ENCODE measurements at regions not wholly inside any gene's neighbourhood (a gene's known extent, or its start where the extent isn't known, plus 50 kb on each side); places are given as distances from the start of the nearest gene placed in this dataset.

DNA sequence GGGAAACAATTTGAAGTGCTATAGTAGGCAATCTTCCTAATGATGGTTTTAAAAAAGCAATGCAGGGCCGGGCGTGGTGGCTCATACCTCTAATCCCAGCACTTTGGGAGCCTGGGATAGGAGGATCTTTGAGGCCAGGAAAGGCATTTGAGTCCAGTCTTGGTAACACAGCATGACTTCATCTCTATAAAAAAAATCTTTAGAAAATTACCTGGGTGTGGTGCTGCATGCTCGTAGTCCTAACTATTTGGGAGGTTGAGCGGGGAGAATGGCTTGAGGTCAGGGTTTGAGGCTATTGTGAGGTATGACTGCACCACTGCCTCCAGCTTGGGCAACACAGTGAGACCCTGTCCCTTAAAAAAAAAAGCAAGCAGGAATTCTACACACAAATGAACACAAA, 835.2 kb upstream of the AMELY start:
- no peaks in the 10 kb centered on the region for H3K27me3 ChIP-seq (ENCODE audit: low read depth)
- DNase-seq: no peak
- H3K4me1 ChIP-seq: no peaks in the 10 kb centered on the region
- H3K27ac ChIP-seq (replicated peaks): no peak overlapping the region
- H3K4me3 ChIP-seq: no peak overlapping the region
- H3K36me3 ChIP-seq: no peaks in the 10 kb centered on the region
- H3K9me3 ChIP-seq (replicated peaks): no peaks in the 10 kb centered on the region
- TF ChIP-seq, protein P1, sequence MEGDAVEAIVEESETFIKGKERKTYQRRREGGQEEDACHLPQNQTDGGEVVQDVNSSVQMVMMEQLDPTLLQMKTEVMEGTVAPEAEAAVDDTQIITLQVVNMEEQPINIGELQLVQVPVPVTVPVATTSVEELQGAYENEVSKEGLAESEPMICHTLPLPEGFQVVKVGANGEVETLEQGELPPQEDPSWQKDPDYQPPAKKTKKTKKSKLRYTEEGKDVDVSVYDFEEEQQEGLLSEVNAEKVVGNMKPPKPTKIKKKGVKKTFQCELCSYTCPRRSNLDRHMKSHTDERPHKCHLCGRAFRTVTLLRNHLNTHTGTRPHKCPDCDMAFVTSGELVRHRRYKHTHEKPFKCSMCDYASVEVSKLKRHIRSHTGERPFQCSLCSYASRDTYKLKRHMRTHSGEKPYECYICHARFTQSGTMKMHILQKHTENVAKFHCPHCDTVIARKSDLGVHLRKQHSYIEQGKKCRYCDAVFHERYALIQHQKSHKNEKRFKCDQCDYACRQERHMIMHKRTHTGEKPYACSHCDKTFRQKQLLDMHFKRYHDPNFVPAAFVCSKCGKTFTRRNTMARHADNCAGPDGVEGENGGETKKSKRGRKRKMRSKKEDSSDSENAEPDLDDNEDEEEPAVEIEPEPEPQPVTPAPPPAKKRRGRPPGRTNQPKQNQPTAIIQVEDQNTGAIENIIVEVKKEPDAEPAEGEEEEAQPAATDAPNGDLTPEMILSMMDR (IDR thresholded peaks at IDR 0.05; ENCODE audit: borderline replicate concordance): no peak
- intact Hi-C loops (cut with micrococcal nuclease): no loop called here

- TF ChIP-seq, protein P1 (IDR thresholded peaks at IDR 0.05; ENCODE audit: borderline replicate concordance): no peak
- no peaks in the 10 kb centered on the region for H3K9me3 ChIP-seq (replicated peaks)
These were observed 834.0 kb upstream of the AMELY start for GRCh38 chrY:7745581-7745901.

DNA sequence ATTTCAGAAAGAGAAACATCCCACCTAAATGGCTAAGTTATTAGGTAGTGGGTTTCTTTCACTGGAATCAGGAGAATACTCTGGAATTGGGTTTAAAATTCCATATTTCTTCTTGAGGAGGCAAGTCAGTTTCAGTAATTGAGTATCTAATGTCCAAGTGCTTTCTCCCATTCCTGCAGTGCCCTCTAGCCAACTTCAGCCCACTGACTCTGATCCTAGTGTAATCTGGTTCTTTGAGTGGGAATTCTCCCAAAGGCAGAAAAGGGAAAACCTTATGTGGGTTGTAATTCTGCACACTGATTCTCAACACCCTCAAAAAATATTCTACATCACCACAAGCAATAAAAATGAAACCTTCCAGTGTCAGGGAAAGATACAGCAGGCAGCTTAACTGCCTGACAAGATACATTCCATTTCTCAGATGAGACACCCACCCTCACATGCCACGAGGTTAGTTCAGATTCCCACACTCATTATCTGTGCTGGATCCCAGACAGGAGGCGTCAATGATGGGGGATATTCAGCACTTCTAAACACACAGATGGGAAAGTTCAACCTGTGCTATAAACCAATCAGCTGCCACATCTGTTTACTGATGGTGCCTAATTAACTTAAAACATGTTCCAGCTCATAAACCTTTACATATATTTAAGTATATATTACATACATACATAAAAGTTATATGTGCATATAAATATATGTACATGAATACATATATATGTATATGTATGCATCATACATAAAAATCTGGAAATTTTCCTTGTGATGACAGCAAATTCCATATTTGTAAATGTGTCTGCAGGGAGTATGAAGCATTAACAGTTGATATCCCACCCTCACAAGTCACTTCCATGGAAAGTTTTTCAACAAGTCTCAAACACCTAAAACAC, 833.4 kb upstream of the AMELY start:
- Histone ChIP-seq H3K27me3 (ENCODE audit: low read depth) (no peaks in the 10 kb centered on the region), H3K4me3 (no peak overlapping the region), H3K36me3 (no peaks in the 10 kb centered on the region), H3K9me3 (replicated peaks) (no peaks in the 10 kb centered on the region), H3K4me1 (no peaks in the 10 kb centered on the region), H3K27ac (replicated peaks) (no peak overlapping the region)
- intact Hi-C loops (cut with micrococcal nuclease): no loop called here
- TF ChIP-seq, protein P1 (IDR thresholded peaks at IDR 0.05; ENCODE audit: borderline replicate concordance): no peak
- no peak for DNase-seq

More at GRCh38 chrY:7745581-7745901, 834.0 kb upstream of the AMELY start:
- H3K4me3 ChIP-seq: no peak overlapping the region
- no peaks in the 10 kb centered on the region for H3K36me3 ChIP-seq
- DNase-seq: no peak
- no peaks in the 10 kb centered on the region for H3K4me1 ChIP-seq
- H3K27ac ChIP-seq (replicated peaks): no peak overlapping the region
- intact Hi-C loops (cut with micrococcal nuclease): no loop called here
- no peaks in the 10 kb centered on the region for H3K27me3 ChIP-seq (ENCODE audit: low read depth)

GRCh38 chrY:7736847-7737365, 825.4 kb upstream of the AMELY start:
- Histone ChIP-seq H3K27ac (replicated peaks) (no peak overlapping the region), H3K36me3 (no peaks in the 10 kb centered on the region), H3K4me1 (no peaks in the 10 kb centered on the region), H3K9me3 (replicated peaks) (no peaks in the 10 kb centered on the region), H3K27me3 (ENCODE audit: low read depth) (no peaks in the 10 kb centered on the region), H3K4me3 (no peak overlapping the region)
- intact Hi-C loops (cut with micrococcal nuclease): no loop called here
- no peak for DNase-seq
- TF ChIP-seq, protein P1 (IDR thresholded peaks at IDR 0.05; ENCODE audit: borderline replicate concordance): no peak

GRCh38 chrY:7731651-7732050, 820.1 kb upstream of the AMELY start:
- H3K36me3 ChIP-seq: no peaks in the 10 kb centered on the region
- TF ChIP-seq, protein P1 (IDR thresholded peaks at IDR 0.05; ENCODE audit: borderline replicate concordance): no peak
- H3K27me3 ChIP-seq (ENCODE audit: low read depth): no peaks in the 10 kb centered on the region
- no peak overlapping the region for H3K4me3 ChIP-seq
- no peak for DNase-seq
- no peaks in the 10 kb centered on the region for H3K9me3 ChIP-seq (replicated peaks)
- H3K27ac ChIP-seq (replicated peaks): no peak overlapping the region
- H3K4me1 ChIP-seq: no peaks in the 10 kb centered on the region
- intact Hi-C loops (cut with micrococcal nuclease): no loop called here
